ENCODE measurements at regions not wholly inside any gene's neighbourhood (a gene's known extent, or its start where the extent isn't known, plus 50 kb on each side); places are given as distances from the start of the nearest gene placed in this dataset.

DNA sequence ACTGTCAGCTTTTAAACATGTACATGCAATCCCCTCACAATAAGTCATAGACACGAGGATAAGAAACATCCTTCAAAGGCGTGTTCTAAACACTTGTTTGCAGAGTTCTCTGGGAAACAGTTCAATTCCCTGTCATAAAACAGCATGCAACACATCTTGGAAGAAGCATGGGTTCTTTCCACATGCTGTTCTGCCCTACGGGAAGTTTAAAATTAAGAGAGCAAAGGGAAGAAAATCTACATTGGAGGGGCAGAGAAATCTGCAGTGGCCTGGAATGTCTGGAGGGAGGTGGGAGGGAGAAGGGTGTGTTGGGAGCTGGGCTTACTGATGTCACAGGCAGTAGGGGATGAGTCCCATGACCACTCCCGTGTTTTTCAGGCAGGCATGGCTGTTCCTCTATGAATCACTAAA, 98.3 kb upstream of the SLC2A1 start:
- peaks cover 0 to 15% (median 6%) of the 10 kb centered on the region in 9 donors for H3K4me1 ChIP-seq
- 45 to 62% methylated on average over 4 of the region's 4 CpGs for WGBS, 2 donors
- H3K36me3 ChIP-seq: no peaks in the 10 kb centered on the region
- ATAC-seq (peak in 1 of 8 donors; percentile 19), DNase-seq (no peak)
- H3K27me3 ChIP-seq: peaks cover 0 to 16% (median 0%) of the 10 kb centered on the region in 7 donors
- no peak overlapping the region for H3K4me3 ChIP-seq
- H3K9me3 ChIP-seq: no peaks in the 10 kb centered on the region
- intact Hi-C loops (cut with DNase I): no loop called here
- no peak overlapping the region for H3K27ac ChIP-seq
- TF ChIP-seq, protein P1, sequence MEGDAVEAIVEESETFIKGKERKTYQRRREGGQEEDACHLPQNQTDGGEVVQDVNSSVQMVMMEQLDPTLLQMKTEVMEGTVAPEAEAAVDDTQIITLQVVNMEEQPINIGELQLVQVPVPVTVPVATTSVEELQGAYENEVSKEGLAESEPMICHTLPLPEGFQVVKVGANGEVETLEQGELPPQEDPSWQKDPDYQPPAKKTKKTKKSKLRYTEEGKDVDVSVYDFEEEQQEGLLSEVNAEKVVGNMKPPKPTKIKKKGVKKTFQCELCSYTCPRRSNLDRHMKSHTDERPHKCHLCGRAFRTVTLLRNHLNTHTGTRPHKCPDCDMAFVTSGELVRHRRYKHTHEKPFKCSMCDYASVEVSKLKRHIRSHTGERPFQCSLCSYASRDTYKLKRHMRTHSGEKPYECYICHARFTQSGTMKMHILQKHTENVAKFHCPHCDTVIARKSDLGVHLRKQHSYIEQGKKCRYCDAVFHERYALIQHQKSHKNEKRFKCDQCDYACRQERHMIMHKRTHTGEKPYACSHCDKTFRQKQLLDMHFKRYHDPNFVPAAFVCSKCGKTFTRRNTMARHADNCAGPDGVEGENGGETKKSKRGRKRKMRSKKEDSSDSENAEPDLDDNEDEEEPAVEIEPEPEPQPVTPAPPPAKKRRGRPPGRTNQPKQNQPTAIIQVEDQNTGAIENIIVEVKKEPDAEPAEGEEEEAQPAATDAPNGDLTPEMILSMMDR (IDR thresholded peaks at IDR 0.05): no peak

GRCh38 chr1:43056460-43056859, 97.8 kb upstream of the SLC2A1 start:
- ATAC-seq (no peak), DNase-seq (no peak)
- Histone ChIP-seq H3K4me1 (peaks cover 0 to 15% (median 6%) of the 10 kb centered on the region in 9 donors), H3K36me3 (no peaks in the 10 kb centered on the region), H3K27me3 (peaks cover 0 to 16% (median 0%) of the 10 kb centered on the region in 7 donors), H3K9me3 (no peaks in the 10 kb centered on the region), H3K27ac (no peak overlapping the region), H3K4me3 (no peak overlapping the region)
- intact Hi-C loops (cut with DNase I): no loop called here
- 40 to 60% methylated on average over 5 of the region's 5 CpGs for WGBS, 2 donors
- TF ChIP-seq, protein P1 (IDR thresholded peaks at IDR 0.05): no peak

DNA sequence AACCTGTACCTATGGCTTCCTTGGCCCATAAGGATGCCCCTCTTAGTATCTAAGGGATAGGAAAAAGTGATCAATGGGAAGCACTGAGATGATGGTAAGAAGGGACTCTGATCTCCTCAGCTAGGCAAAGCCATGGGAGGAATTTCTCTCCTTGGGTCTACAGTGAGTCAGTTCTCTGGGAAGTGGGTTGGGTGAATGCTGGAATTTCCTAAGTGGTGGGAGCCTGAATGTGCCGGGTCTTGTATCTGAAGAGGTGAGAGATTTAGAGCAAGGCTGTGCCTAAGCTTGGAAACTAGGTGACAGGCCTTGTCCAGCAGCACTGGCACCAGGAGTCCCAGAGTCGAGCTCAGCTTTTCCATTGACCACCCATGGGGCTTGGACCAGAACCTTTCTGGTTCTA, 96.3 kb upstream of the SLC2A1 start:
- Histone ChIP-seq H3K27me3 (peaks cover 0 to 16% (median 0%) of the 10 kb centered on the region in 7 donors), H3K4me1 (peaks cover 0 to 15% (median 6%) of the 10 kb centered on the region in 9 donors), H3K27ac (no peak overlapping the region), H3K9me3 (no peaks in the 10 kb centered on the region), H3K36me3 (no peaks in the 10 kb centered on the region), H3K4me3 (no peak overlapping the region)
- ATAC-seq: no peak
- WGBS, 2 donors: 84 to 88% methylated on average over 2 of the region's 2 CpGs
- intact Hi-C loops (cut with DNase I): no loop called here
- TF ChIP-seq, protein P1 (IDR thresholded peaks at IDR 0.05): no peak
- no peak for DNase-seq

DNA sequence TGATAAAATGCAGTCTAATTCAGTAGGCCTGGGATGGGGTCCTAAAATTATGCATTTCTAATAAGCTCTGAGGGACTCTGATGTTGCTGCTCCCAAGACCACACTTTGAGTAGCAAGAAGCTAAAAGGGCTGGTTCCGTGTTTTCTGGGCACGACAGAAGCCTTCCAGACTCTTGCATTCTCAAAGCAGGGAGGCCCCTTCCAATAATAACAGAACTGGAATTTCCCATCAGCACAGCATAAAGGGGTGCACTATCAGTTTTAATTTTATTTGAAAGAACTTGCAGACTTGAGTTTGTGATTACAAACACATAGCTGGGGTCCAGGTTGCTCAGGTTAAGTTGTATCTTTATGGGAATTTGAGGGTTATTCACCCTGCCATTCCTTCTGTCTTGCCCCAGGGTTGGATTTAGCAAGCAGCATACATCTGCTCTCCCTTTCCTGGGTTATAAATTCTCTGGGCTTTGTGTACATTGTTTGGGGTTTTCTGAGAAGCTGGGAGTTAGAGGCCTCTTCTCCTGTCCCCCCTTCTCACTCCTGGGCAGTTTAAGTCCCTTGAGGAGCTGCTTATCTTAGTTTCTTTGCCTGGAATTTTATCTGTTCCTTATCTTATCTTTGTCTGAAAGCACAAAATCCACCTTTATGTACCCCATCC, 94.2 kb upstream of the SLC2A1 start:
- Histone ChIP-seq H3K27ac (no peak overlapping the region), H3K4me3 (no peak overlapping the region), H3K9me3 (no peaks in the 10 kb centered on the region), H3K36me3 (no peaks in the 10 kb centered on the region), H3K27me3 (peaks cover 0 to 4% (median 0%) of the 10 kb centered on the region in 7 donors), H3K4me1 (peaks cover 0 to 6% (median 0%) of the 10 kb centered on the region in 9 donors)
- intact Hi-C loops (cut with DNase I): no loop called here
- ATAC-seq (no peak), DNase-seq (no peak)
- 70 to 76% methylated on average over 2 of the region's 2 CpGs for WGBS, 2 donors
- TF ChIP-seq, protein P1 (IDR thresholded peaks at IDR 0.05): no peak

Measured in heart right ventricle (tissue), 16 donors.